BE2C (cell line): ENCODE measurements at regions not wholly inside any gene's neighbourhood (a gene's known extent, or its start where the extent isn't known, plus 50 kb on each side); places are given as distances from the start of the nearest gene placed in this dataset.

Source experiments
- DNase-seq: peaks from one replicate; pipeline ENCODE4 v3.0.0-alpha.2; 2020
- H3K27me3 ChIP-seq: fragments of 250-450 bp; sonication (Bioruptor Pico); 2 replicates; pipeline ENCODE4 v1.5.1; 2020; ENCODE audit warnings: mild to moderate bottlenecking
- H3K36me3 ChIP-seq: fragments of 250-450 bp; sonication (Bioruptor Pico); 2 replicates; pipeline ENCODE4 v1.5.1; 2020; ENCODE audit warnings: mild to moderate bottlenecking
- H3K4me1 ChIP-seq: fragments of 250-450 bp; sonication (Bioruptor Pico); 2 replicates; pipeline ENCODE4 v1.5.1; 2020
- H3K4me3 ChIP-seq: 2 replicates; pipeline ENCODE4 v1.5.1; 2011; ENCODE audit warnings: low read depth, low read length
- H3K9me3 ChIP-seq: fragments of 250-450 bp; sonication (Bioruptor Pico); 2 replicates; pipeline ENCODE4 v1.5.1; 2020
- CTCF ChIP-seq: IDR thresholded peaks from 2 replicates; pipeline ENCODE4 v1.5.1; 2012; ENCODE audit warnings: mild to moderate bottlenecking, low read depth, low read length

- Histone ChIP-seq H3K4me1 (no peaks in the 10 kb centered on the region), H3K4me3 (no peak overlapping the region), H3K9me3 (no peaks in the 10 kb centered on the region), H3K36me3 (no peaks in the 10 kb centered on the region), H3K27me3 (no peaks in the 10 kb centered on the region; the same call in 1 of the 2 replicates)
- TF ChIP-seq CTCF, result no peak
- DNase-seq, result no peak
Measured at GRCh38 chr13:108115738-108116137, 99.6 kb downstream of the LIG4 start.

- no peak for TF ChIP-seq CTCF
- Histone ChIP-seq H3K9me3 (no peaks in the 10 kb centered on the region), H3K36me3 (no peaks in the 10 kb centered on the region), H3K27me3 (no peaks in the 10 kb centered on the region; the same call in 1 of the 2 replicates), H3K4me3 (no peak overlapping the region), H3K4me1 (no peaks in the 10 kb centered on the region)
- DNase-seq, result no peak
Measured at GRCh38 chr13:108113407-108113806, 101.9 kb downstream of the LIG4 start.

- no peaks in the 10 kb centered on the region for H3K36me3 ChIP-seq
- H3K4me1 ChIP-seq, result no peaks in the 10 kb centered on the region
- DNase-seq, result no peak
- no peaks in the 10 kb centered on the region for H3K27me3 ChIP-seq
- no peaks in the 10 kb centered on the region for H3K9me3 ChIP-seq
- TF ChIP-seq CTCF, result no peak
- no peak overlapping the region for H3K4me3 ChIP-seq
Measured at GRCh38 chr13:108104736-108105135, 110.6 kb downstream of the LIG4 start.

GRCh38 chr13:108102771-108103170, 112.6 kb downstream of the LIG4 start:
- H3K4me1 ChIP-seq, result no peaks in the 10 kb centered on the region
- H3K27me3 ChIP-seq, result no peaks in the 10 kb centered on the region
- H3K9me3 ChIP-seq, result no peaks in the 10 kb centered on the region
- no peak overlapping the region for H3K4me3 ChIP-seq
- no peak for DNase-seq
- TF ChIP-seq CTCF, result no peak
- H3K36me3 ChIP-seq, result no peaks in the 10 kb centered on the region

GRCh38 chr13:108096301-108096915, 118.9 kb downstream of the LIG4 start:
- TF ChIP-seq CTCF, result no peak
- no peak for DNase-seq
- H3K27me3 ChIP-seq, result no peaks in the 10 kb centered on the region
- H3K36me3 ChIP-seq, result no peaks in the 10 kb centered on the region
- no peak overlapping the region for H3K4me3 ChIP-seq
- H3K4me1 ChIP-seq, result no peaks in the 10 kb centered on the region
- H3K9me3 ChIP-seq, result no peaks in the 10 kb centered on the region

GRCh38 chr13:108095036-108095435, 120.3 kb downstream of the LIG4 start:
- DNase-seq, result no peak
- H3K4me1 ChIP-seq, result no peaks in the 10 kb centered on the region
- H3K4me3 ChIP-seq, result no peak overlapping the region
- no peaks in the 10 kb centered on the region for H3K9me3 ChIP-seq
- H3K36me3 ChIP-seq, result no peaks in the 10 kb centered on the region
- TF ChIP-seq CTCF, result no peak
- no peaks in the 10 kb centered on the region for H3K27me3 ChIP-seq
